Skeletal muscle cell (primary cell): ENCODE measurements at regions not wholly inside any gene's neighbourhood (a gene's known extent, or its start where the extent isn't known, plus 50 kb on each side); places are given as distances from the start of the nearest gene placed in this dataset.

Source experiments
- DNase-seq: peaks from one replicate; pipeline ENCODE4 v3.0.0-alpha.2; 2010; ENCODE audit warnings: low read depth
- H3K4me3 ChIP-seq: 2 replicates; pipeline ENCODE4 v1.5.1; 2011; ENCODE audit warnings: low read depth, mild to moderate bottlenecking, control low read depth, low read length, moderate library complexity

DNA sequence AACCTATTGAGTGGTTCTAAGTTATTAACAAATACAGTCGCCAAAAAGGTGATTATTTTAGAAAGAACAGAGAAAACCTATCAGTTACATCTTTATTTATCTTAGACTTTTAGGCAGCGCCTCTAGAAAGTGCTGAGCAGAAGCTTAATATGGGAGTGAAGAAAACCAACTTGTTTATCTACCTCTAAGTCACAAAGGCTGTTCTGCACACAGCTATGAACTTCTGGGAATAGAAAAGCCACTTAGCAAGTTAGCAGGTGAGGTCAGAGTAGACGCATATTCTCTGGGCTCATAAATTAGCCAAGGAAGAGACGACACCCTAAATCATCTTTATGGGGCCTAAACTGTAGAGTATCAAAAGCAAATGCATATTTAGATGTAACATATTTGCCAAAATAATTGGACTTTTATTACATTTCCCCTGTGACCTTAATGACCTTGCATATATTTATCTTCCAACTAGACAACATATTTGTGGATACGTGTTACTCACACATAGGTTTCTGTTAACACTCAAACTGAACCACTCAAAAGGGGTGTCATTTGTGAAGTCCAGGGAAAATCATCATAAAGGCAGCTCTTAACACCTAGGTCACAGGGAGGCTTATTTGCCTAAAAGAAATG, 267.1 kb downstream of the ADGB start:
- no peak overlapping the region for H3K4me3 ChIP-seq
- no peak for DNase-seq

DNA sequence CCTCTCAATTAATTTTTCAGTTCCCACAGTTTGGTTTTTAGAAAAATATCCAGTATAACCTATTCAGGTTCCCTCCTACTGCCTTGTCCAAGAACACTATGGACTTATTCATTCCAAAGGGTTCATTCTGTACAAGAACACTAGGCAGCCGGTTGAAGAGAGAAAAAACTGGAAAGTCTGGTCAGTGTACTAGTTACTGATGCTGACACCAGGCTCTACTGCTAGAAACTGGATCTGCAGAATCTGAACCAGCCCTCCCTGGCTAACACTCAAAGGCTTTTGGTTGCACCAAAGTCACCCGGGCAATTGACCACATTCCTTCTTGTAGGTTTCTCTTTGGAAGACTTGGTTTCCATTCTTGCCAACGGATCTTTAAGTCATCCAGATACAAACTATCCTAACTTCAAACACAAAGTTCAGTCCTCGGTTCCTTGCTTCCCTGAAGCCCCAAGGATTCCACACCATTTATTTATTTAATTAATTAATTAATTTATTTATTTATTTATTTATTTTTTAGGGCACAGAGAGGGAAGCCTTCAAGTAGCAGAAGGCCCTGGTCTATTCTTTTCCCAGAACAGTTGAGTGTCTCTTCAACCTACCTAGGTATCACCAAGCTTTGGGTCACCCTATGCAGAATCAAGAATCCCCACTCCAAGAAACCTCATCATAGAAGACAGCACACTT, 268.1 kb downstream of the ADGB start:
- no peak for DNase-seq
- H3K4me3 ChIP-seq = no peak overlapping the region

DNA sequence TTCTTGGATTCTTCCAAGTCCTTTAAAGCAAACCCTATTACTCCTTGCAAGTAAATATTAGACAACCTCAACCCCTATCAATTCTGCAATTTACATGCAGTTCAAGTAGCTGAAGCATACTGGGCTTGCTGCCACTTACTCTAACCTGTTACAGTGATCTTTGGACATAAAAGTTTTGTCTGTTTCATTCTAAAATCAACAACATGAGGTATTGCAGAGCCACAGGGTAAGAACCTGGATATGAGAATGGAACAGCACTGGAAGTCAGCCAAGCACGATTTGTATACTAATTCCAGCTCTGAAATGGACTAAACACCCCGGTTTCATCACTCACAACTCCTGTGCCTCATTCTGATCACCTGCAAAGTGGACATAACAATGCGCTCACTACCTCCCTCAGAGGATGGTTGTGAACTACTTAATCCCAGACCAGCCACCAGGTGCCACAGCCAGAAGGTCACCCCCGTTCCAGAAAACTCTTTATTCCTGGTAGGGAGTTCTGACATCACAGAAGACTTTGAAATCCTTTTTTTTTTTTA, 270.0 kb downstream of the ADGB start:
- H3K4me3 ChIP-seq = no peak overlapping the region
- no peak for DNase-seq

DNA sequence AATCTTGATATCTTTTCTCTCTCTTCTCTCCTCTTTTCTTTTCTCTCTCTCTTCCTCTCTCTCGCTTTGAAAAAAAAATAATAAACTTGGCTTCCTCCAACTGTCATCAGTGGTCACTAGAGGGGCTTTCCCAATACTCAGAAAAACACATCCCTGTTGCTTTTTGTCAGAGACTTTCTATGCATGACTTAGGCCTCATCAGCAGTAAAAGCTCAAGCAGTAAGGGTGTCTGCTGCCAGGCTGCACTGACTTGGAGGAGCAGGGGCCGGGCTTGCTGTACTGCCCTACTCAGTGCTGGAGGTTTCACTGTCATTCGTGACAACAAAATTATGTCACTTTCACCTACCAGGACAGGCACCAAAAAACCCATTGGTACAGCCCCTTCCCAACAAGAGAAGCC, 272.0 kb downstream of the ADGB start:
- DNase-seq = no peak
- no peak overlapping the region for H3K4me3 ChIP-seq

DNA sequence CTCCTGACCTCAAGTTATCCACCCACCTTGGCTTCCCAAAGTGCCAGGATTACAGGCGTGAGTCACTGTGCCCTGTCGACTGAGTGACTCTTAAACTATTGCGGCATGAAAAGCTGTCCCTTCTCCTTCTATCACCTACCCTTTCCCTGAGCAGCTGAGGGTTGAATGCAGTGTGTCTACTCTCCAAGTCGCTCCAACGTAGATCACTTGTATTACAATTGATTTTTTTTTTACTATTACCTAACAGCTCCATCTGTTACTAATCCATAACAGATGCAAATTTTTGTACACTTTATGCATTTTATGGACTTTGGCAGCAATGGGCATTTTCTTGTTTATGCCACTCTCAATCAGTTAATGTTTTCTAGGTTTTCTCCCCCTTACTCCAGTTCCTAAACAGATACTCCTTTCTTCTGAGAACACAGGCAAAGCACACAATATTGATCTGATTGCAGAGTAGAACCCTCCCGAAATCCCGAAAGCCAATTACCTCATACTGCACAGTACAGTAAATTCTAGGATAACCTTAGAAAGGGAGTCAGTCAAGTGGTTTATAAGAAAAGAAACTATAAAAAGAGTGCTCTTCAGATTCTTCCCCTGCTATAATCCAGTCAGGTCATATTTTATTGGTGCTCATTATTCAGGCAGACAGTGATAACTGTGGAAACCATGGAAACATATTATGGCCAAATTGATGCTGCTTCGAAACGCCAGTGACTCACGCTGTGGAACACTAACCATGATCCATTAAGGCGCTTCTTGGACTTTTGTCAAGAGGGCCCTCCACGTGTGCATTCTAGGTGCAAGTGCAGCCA, 273.0 kb downstream of the ADGB start:
- no peak overlapping the region for H3K4me3 ChIP-seq
- no peak for DNase-seq

DNA sequence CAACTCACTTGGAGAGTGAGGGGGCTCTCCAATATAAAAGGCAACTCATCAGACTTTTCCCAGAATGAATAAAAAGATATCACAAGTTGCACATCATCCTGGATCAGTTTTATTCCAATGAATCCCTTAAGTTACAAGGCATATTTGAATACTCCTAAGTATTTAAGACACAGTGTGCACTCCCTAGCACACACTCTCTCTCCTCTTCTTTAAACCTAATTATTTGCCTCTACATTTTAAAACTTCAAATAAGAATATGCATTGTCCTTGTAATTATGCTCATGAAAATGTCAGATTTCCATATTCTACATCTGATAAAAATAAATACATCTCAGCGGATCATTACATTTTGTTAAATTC, 273.6 kb downstream of the ADGB start:
- DNase-seq = no peak
- no peak overlapping the region for H3K4me3 ChIP-seq

DNA sequence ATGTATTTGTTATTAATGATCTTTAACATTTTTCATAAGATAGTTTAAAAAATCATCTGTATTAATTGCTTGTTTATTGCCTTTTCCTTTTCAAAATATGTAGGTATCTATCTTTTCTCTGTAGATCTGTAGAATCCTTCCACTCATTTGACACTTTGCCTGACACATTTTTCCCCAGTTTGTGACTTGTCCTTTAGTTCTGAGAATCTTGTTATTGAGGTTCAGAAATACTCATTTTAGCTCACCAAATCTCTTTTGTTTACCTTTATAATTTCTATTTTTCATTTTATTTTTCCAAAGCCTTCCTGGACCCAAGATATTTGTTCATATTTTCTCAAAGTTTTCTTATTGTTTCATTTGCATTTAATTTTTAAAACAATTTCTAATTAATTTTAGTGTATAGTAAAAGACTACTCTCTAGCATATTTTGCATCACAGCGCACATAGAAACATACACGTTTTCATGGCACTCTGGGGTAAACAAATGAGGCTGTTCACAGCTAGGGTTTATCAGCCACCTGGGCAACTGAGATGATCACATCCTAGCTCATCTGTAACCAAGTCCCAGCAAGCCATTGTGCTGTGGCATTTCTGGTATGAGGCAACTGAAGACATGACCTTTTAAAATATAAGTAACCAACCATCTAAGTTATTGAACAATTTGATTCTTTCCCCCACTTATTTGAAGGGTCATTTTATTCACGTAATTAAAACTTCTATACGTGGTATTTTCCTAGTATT, 275.7 kb downstream of the ADGB start:
- no peak for DNase-seq
- H3K4me3 ChIP-seq = no peak overlapping the region

DNA sequence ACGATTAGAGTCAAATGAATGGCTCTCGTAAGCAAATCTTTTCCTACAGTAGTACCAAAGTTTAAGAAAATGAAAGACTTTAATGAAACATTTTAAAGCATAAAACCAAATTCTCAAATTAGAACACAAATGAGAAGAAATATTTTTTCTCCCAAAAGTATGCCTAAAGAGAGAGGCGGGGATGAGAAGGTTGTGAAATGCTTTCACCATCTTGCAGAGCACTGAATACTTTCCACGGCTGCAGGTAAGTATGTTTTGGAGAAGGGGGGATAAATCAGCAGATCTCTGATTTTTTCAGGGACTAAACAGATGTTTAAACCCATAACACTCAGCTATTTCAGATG, 277.1 kb downstream of the ADGB start:
- no peak overlapping the region for H3K4me3 ChIP-seq
- DNase-seq = no peak

DNA sequence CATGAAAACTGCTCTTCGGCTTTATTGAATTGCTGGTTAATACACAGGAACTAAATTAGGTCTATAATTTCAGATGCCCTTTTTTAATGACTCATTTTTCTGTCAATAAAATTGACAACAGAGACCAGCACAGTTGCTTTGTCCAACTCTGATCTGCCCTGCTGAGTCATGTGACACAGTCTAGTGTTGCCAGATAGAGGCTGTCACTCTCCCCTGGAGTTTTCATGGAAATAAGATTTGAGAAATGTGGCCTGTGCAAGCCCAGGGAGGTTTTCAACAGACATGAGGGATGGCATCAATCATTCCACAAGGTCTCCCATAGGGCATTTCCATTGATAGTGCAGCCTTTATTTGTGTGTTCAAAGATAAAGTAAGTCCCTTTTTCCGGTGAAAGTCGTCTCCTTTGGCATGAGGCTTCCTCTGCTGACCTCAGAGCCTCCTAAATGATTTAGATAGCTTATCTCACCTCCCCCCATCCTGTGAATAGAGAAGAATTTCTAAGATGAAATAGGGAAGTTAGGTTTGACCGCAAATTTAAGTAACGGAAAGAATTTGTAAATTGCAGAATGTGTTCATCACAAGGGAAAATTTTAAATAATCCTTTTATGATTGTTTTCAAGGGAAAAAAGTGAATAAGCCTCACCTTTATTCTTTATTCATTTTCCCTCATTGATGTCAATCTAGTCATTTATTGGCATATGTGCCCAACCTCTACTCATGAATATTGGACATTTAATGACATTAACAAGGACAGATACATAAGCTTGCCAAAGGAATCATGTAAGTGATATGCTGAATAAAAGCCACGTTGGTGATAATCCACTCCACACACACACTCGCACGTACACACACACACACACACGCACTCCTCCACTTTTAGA, 277.7 kb downstream of the ADGB start:
- no peak overlapping the region for H3K4me3 ChIP-seq
- DNase-seq = no peak

DNA sequence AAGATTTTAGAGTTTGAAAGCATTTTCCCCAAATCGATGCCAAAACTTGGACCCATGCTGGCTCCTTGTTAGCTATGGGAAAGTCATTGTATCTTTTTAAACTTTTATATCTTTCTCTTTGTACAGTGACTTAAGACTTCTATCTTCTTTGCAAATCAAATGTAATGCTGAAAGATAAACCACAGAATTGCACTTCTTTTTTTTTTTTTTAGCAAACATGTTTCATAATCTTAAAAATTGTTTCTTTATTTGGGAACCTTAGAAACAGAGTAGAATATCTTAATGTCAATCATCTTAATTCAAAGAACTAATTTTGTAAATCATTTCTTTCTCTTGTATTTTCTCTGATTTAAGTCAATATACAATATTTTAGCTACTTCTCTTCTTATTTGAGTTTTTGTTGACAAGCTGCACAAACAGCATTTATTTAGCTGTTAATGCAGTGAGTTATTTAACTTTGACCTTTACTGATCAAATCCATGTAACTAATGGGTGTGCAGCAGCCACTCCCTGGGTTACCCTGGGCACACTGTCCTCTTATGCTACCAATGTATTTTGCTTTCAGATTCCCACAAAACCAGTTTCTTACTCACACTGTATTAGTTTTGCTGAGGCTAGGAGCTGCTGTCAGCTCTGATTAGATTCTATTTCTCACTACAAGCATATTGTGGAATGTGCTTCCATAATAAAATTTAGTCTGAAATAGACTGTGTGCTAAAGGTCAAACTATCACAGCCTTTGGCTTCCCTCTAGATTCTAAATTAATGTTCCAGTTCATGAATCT, 279.6 kb downstream of the ADGB start:
- no peak for DNase-seq
- no peak overlapping the region for H3K4me3 ChIP-seq

DNA sequence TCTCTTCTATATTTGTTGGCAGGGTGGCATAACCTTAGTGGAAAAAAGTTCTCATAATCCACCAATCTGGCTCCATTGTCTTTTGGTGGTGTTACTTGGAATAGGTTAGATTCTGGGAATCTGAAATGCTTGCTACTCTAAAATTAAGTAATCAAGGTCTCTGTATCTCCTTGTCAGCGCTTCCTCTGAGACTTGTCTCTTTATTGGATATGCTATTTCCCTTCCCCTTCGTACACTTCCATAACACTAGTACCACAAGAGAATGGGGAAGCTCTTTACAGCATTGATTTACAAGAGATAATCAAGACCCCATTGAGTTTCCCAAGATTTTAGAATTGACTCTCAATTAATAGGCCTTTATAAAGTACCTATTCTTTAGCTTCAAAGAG, 280.2 kb downstream of the ADGB start:
- DNase-seq = no peak
- H3K4me3 ChIP-seq = no peak overlapping the region

DNA sequence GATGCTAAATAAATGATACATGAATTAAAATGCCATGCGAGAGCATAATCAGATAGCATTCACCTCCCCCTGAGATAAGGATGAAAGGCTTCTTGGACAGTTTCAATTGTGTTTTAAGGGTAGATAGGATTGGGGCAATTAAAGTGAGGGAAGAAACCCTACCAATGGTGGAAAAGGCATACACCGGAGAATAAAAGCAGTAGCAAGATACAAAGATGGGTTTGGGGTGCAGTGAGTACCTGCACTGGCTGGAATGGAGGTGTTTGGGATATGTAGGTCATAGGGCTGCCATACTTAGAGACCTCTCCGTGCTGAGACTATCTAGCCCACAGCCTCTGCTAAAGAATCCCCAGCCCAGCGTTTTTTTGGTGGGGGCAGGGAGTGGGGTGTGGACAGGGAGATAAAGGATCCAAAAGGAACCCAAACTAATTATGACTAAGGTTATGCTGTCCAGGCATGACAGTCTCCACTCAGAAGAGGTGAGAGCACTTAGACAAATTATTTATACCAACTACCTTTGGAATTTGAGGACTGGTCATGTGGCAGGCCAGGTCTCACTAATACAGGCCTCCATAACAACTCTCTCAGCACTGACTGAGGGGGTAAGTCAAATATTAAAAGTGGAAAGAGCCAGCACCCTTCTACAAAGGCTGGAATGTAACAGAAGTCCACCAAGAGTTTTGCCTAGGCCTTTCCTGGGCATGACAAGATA, 280.8 kb downstream of the ADGB start:
- DNase-seq = no peak

DNA sequence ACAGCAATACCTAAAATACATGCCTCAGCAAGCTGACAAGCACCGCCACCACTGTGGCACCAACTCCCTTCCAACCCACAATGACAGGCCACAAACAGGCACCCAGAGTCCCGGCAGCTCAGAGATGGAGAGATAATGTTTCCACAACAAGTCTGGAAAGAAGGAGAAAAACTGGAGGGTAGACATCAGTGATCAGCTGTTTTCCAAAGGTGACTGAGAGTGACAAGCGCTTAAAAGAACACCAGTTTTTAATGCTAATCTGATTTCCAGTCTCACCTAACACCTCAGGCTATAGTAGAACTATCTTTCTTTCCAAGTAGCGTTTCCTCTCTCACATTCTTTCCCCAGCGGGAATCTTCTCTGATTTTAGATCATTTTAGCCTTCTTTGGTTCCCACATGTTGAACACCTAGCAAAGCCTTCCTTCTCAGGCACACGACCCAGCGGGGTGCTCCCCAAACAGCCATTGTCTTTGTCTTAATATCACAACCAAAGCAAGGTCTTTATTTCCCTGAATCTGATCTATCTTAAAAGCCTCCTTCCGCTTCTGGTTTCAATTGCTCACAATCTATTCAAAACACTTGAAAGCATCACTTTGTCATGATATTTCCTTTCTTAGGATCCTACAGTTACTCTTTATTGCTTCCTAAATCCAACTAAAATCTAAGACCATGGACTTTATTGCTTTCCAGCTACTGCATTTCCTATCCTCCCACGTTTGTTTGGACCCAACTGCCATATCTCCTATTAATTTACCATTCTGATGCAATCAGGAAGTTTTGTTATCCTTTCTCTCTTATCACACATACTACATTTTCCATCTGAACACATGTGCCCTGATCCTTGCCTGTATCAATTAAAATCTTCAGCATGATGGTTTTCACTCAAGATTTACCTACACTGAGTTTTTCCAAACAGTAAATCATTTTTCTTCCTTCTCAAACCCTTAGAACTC, 282.7 kb downstream of the ADGB start:
- H3K4me3 ChIP-seq = no peak overlapping the region

More for the DNA sequence above, 280.8 kb downstream of the ADGB start:
- no peak overlapping the region for H3K4me3 ChIP-seq

DNA sequence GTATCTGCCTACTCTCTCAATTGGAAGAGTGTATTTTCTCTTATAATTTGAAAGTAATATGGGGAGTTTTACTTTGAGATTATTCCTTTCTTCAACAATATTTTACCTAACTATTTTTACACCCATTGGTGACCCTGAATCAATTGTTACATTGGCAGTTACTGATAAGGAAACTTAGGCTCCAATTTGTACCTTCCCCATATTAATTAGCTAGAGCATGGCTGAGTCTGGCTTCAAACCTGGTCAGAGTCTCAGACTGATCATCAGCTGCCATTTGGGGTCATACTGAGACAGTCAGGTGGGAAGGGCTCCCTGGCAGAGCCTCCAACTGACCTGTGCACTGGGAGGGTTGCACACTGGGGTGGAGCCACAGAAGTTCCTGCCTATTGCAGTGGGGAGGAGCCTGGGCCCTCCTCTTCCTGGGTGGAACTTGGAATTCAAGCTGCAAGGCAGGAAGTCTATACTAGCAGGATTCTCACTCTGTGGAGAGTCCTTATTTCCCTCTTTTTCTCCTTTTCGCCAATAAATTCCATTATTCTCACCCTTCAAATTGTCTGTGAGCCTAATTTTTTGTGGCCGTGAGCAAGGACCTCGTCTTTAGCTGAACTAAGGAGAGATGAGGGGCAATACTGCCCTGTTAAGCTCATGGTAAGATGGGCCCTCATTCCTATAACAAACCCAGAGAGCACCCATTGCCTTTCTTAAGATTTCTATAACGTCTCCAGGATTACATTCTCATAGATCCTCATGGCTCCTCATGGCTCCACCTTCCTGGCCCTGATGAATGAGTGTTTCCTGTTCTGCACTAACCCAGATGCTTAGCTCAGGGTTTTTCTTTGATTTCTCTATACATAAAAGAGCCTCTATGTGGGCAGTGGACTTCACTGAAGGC, 285.1 kb downstream of the ADGB start:
- H3K4me3 ChIP-seq = no peak overlapping the region
- DNase-seq = no peak

More for the DNA sequence above, 282.7 kb downstream of the ADGB start:
- no peak for DNase-seq

DNA sequence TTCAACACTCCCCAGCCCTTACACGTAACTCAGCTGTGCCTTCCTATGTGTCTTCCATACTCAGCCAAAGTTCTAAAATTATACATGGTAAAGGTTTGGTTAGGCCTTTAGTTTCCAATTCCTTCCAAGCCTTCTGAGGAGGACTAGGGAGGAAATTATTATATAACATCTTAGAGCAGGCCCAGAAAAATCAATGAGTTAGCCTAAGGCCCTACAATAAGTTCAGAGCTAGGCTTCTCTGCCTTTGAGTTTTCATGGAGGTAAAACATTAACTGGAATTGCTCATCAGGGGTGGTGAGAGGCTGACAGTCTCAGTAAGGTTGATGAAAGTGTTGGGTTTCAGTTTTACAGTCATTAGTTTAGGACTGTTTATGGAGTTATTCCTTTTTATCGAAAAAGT, 286.0 kb downstream of the ADGB start:
- no peak for DNase-seq
- H3K4me3 ChIP-seq = no peak overlapping the region
